Esophagus muscularis mucosa (tissue), 4 donors: ENCODE measurements at regions not wholly inside any gene's neighbourhood (a gene's known extent, or its start where the extent isn't known, plus 50 kb on each side); places are given as distances from the start of the nearest gene placed in this dataset.

Source experiments
- DNase-seq: peaks from one replicate; pipeline ENCODE4 v3.0.0-alpha.2; 2017; ENCODE audit errors: extremely low spot score
- H3K27ac ChIP-seq, 4 donors: fragments of 200-600 bp; sonication (generic); replicated peaks in 1 of 4; 1 replicate in 3 of 4; 2 replicates in 1 of 4; pipeline ENCODE4 v1.5.1; 2016 to 2019; ENCODE audit warnings: mild to moderate bottlenecking in 1 of 4
- H3K27me3 ChIP-seq, 4 donors: fragments of 200-600 bp; sonication (generic); one replicate each; pipeline versions ENCODE4 v1.5.1 to v1.6.0; 2016 to 2019
- H3K36me3 ChIP-seq, 4 donors: fragments of 200-600 bp; sonication (generic); one replicate each; pipeline ENCODE4 v1.5.1; 2016 to 2019
- H3K4me1 ChIP-seq, 4 donors: fragments of 200-600 bp; sonication (generic); one replicate each; pipeline ENCODE4 v1.5.1; 2016 to 2019
- H3K4me3 ChIP-seq, 4 donors: fragments of 200-600 bp; sonication (generic); 1 replicate in 2 of 4; 2 replicates in 2 of 4; pipeline ENCODE4 v1.5.1; 2016 to 2019; ENCODE audit warnings: mild to moderate bottlenecking in 4 of 4, moderate library complexity in 1 of 4
- H3K9me3 ChIP-seq, 4 donors: fragments of 200-600 bp; sonication (generic); 1 replicate in 3 of 4; 2 replicates in 1 of 4; pipeline ENCODE4 v1.5.1; 2016 to 2019
- CTCF ChIP-seq, 3 experiments: fragments of 200-600 bp in 2 of 3; fragments of 450-650 bp in 1 of 3; sonication (generic) in 2 of 3; IDR thresholded peaks; one replicate each; pipeline ENCODE4 v1.5.1; 2017 to 2019; ENCODE audit warnings: antibody characterized with exemption in 3 of 3, mild to moderate bottlenecking in 2 of 3, moderate library complexity in 1 of 3
- EP300 ChIP-seq: sonication (generic); formaldehyde crosslinking; IDR thresholded peaks from one replicate; pipeline ENCODE4 v1.6.1; 2017; ENCODE audit warnings: antibody characterized with exemption
- POLR2A ChIP-seq: fragments of 450-650 bp; IDR thresholded peaks from one replicate; pipeline ENCODE4 v1.6.1; 2017; ENCODE audit warnings: antibody characterized with exemption, moderate library complexity, mild to moderate bottlenecking, low read depth
- POLR2AphosphoS5 ChIP-seq, 2 donors: sonication (generic); formaldehyde crosslinking; IDR thresholded peaks; one replicate each; pipeline ENCODE4 v1.6.1; 2017; ENCODE audit warnings: antibody characterized with exemption in 2 of 2
- WGBS: methylation state at CpG from one replicate; pipeline ENCODE4 v1.1.5; 2018; 5-methylcytosine and 5-hydroxymethylcytosine counted together
- intact Hi-C: fragments of 100-400 bp; cut with DNase I; formaldehyde crosslinking; loops from one replicate; pipeline ENCODE4 v1.15.1; 2023

DNA sequence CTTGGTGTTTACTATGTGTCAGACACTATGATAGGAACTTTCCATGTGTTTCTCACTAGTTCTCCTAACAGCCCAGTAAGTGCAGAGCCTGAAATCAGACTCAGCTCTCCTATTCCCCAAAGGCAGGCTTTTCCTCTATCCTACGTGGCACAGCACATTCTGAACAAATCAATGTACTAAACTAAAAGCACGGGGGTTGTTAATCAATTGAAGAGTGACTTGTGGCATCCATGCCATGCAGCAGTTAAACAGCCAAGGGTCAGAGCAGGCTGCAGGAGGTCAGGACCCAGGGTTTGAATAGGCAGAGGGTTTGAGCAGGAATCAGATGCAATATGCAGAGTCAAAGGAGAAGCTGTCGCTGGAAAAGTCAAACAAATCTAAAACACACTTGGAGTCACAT is 289.7 kb upstream of the LDB2 start:
- intact Hi-C loops = no loop called here
- DNase-seq = no peak
- H3K9me3 ChIP-seq = no peaks in the 10 kb centered on the region
- H3K4me1 ChIP-seq = peaks cover 0 to 13% (median 10%) of the 10 kb centered on the region in 4 donors
- H3K4me3 ChIP-seq = no peak overlapping the region
- WGBS = 65% methylated on average over 3 of the region's 3 CpGs
- H3K36me3 ChIP-seq = no peaks in the 10 kb centered on the region
- H3K27me3 ChIP-seq = no peaks in the 10 kb centered on the region
- TF ChIP-seq POLR2AphosphoS5 (IDR thresholded peaks at IDR 0.05) (no peak), CTCF (IDR thresholded peaks at IDR 0.05) (no peak), POLR2A (no peak), EP300 (no peak)
- H3K27ac ChIP-seq = no peak overlapping the region

GRCh38 chr4:17187003-17187402 is 288.6 kb upstream of the LDB2 start:
- no peaks in the 10 kb centered on the region for H3K27me3 ChIP-seq
- TF ChIP-seq POLR2A (no peak), EP300 (no peak), CTCF (IDR thresholded peaks at IDR 0.05) (no peak), POLR2AphosphoS5 (IDR thresholded peaks at IDR 0.05) (no peak)
- intact Hi-C loops = no loop called here
- peaks cover 0 to 3% (median 3%) of the 10 kb centered on the region in 4 donors for H3K4me1 ChIP-seq
- no peak overlapping the region for H3K4me3 ChIP-seq
- H3K9me3 ChIP-seq = no peaks in the 10 kb centered on the region
- whole genome bisulfite sequencing = 63% methylated on average over 4 of the region's 5 CpGs
- no peak for DNase-seq
- H3K36me3 ChIP-seq = no peaks in the 10 kb centered on the region
- no peak overlapping the region for H3K27ac ChIP-seq

DNA sequence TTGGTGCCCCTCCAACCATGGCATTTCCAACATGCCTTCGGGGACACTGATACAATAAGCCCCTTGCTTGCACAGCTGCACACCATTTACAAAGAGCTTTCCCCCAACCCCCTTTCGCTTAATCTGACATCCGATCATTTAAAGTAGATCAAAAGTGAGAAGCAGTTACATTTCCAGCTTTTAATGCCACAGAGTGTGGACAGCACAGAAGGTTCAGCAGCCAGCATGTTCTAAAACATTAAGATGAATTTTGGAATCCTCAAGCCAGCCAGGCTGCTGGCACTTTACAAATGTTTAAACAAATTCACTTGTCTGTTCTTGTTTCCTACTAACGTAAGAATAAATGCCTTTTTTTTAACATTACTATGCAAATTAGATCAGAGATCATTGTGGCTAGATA is 284.4 kb upstream of the LDB2 start:
- H3K4me3 ChIP-seq = no peak overlapping the region
- H3K27ac ChIP-seq = no peak overlapping the region
- intact Hi-C loops = no loop called here
- 65% methylated on average over 4 of the region's 4 CpGs for WGBS
- H3K36me3 ChIP-seq = no peaks in the 10 kb centered on the region
- H3K27me3 ChIP-seq = no peaks in the 10 kb centered on the region
- no peaks in the 10 kb centered on the region for H3K9me3 ChIP-seq
- no peak for TF ChIP-seq EP300
- TF ChIP-seq POLR2A = no peak
- no peak for TF ChIP-seq POLR2AphosphoS5 (IDR thresholded peaks at IDR 0.05)
- no peak for TF ChIP-seq CTCF (IDR thresholded peaks at IDR 0.05)
- H3K4me1 ChIP-seq = no peaks in the 10 kb centered on the region
- no peak for DNase-seq

- intact Hi-C loops = no loop called here
- no peaks in the 10 kb centered on the region for H3K4me1 ChIP-seq
- DNase-seq = no peak
- no peaks in the 10 kb centered on the region for H3K27me3 ChIP-seq
- H3K27ac ChIP-seq = no peak overlapping the region
- no peaks in the 10 kb centered on the region for H3K9me3 ChIP-seq
- TF ChIP-seq EP300 (no peak), CTCF (IDR thresholded peaks at IDR 0.05) (no peak), POLR2A (no peak), POLR2AphosphoS5 (IDR thresholded peaks at IDR 0.05) (no peak)
- H3K4me3 ChIP-seq = no peak overlapping the region
- H3K36me3 ChIP-seq = no peaks in the 10 kb centered on the region
Measured at GRCh38 chr4:17174751-17175150, 276.3 kb upstream of the LDB2 start.

DNA sequence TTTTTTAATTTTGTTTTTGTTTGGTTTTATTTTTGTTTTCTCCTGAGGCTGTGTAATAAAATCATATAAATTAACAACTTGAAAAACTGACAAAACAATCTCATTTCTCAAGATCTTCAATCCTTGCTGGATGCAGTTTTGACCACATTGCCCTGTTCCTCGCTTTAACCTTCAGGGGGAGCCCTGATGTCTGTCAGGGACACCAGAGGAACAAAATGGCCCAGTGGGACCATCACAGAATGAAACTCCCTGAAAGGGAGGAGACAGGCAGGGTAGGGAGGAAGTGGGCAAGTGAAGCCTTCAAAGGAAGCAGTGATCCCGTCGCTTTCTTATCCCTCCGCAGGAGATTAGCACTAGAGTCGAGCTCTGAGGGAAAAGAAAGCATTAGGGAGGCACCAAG is 274.9 kb upstream of the LDB2 start:
- no peaks in the 10 kb centered on the region for H3K27me3 ChIP-seq
- no peaks in the 10 kb centered on the region for H3K36me3 ChIP-seq
- WGBS = 83% methylated on average over 5 of the region's 5 CpGs
- intact Hi-C loops = no loop called here
- peaks cover 3 to 8% (median 6%) of the 10 kb centered on the region in 4 donors for H3K4me1 ChIP-seq
- H3K27ac ChIP-seq = no peak overlapping the region
- DNase-seq = no peak
- TF ChIP-seq EP300 = no peak
- no peak for TF ChIP-seq POLR2A
- no peak for TF ChIP-seq POLR2AphosphoS5 (IDR thresholded peaks at IDR 0.05)
- TF ChIP-seq CTCF (IDR thresholded peaks at IDR 0.05) = no peak
- no peak overlapping the region for H3K4me3 ChIP-seq
- H3K9me3 ChIP-seq = no peaks in the 10 kb centered on the region
